Breast epithelium (tissue), 3 donors: ENCODE measurements at regions not wholly inside any gene's neighbourhood (a gene's known extent, or its start where the extent isn't known, plus 50 kb on each side); places are given as distances from the start of the nearest gene placed in this dataset.

ENCODE experiments used
- CTCF ChIP-seq, 3 donors: fragments of 450-650 bp; IDR thresholded peaks; one replicate each; pipeline ENCODE4 v1.5.1; 2016 to 2017; ENCODE audit warnings: antibody characterized with exemption in 3 of 3, mild to moderate bottlenecking in 3 of 3, moderate library complexity in 3 of 3
- POLR2A ChIP-seq: fragments of 450-650 bp; IDR thresholded peaks from one replicate; pipeline ENCODE4 v1.6.1; 2016; ENCODE audit warnings: antibody characterized with exemption, mild to moderate bottlenecking, moderate library complexity
- POLR2AphosphoS5 ChIP-seq, 3 donors: sonication (generic); formaldehyde crosslinking; IDR thresholded peaks; one replicate each; pipeline ENCODE4 v1.6.1; 2017; ENCODE audit warnings: antibody characterized with exemption in 3 of 3

GRCh38 chr3:168338161-168338560 lies 242.4 kb upstream of the GOLIM4 start:
- no peak for TF ChIP-seq CTCF (IDR thresholded peaks at IDR 0.05)
- no peak for TF ChIP-seq POLR2AphosphoS5 (IDR thresholded peaks at IDR 0.05)
- TF ChIP-seq POLR2A = no peak
